Right lobe of liver (tissue), 4 donors: ENCODE measurements at regions not wholly inside any gene's neighbourhood (a gene's known extent, or its start where the extent isn't known, plus 50 kb on each side); places are given as distances from the start of the nearest gene placed in this dataset.

Experiments used
- POLR2A ChIP-seq: fragments of 450-650 bp; IDR thresholded peaks from one replicate; pipeline ENCODE4 v1.6.1; 2017; ENCODE audit warnings: antibody characterized with exemption, mild to moderate bottlenecking
- TF ChIP-seq, protein P1 (sequence below), 4 donors: fragments of 200-600 bp in 3 of 4; fragments of 450-650 bp in 1 of 4; IDR thresholded peaks; one replicate each; pipeline versions ENCODE4 v1.5.1 to v1.8.0; 2016 to 2022; ENCODE audit warnings: antibody characterized with exemption in 4 of 4, mild to moderate bottlenecking in 2 of 4
- donor health status: DM: no; HTN: no; CAD: no.
- donor health status: DM: no; HTN: no; CAD: no.
- donor health status: DM: no; HTN: yes; CAD: no.

DNA sequence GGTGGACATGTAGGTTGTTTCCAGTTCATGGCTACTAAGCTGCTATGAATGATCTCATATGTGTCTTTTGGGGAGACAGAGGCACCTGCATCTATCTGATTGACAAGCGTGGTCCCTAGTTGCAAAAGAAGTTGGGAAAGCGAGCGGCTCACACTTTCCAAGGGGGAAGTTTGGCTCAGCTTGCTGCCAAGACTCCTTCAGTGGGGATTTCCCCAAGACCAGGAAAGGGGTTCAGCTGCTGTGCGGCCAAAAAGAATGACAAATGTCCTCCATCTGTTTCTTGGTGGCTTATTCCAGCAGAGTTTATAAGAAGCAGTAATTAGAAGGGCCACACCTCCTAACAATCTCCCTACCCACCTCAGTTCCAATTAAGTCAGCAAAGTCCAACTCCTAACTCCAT, 128.5 kb upstream of the GALNT2 start:
- TF ChIP-seq, protein P1, sequence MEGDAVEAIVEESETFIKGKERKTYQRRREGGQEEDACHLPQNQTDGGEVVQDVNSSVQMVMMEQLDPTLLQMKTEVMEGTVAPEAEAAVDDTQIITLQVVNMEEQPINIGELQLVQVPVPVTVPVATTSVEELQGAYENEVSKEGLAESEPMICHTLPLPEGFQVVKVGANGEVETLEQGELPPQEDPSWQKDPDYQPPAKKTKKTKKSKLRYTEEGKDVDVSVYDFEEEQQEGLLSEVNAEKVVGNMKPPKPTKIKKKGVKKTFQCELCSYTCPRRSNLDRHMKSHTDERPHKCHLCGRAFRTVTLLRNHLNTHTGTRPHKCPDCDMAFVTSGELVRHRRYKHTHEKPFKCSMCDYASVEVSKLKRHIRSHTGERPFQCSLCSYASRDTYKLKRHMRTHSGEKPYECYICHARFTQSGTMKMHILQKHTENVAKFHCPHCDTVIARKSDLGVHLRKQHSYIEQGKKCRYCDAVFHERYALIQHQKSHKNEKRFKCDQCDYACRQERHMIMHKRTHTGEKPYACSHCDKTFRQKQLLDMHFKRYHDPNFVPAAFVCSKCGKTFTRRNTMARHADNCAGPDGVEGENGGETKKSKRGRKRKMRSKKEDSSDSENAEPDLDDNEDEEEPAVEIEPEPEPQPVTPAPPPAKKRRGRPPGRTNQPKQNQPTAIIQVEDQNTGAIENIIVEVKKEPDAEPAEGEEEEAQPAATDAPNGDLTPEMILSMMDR (IDR thresholded peaks at IDR 0.05) = no peak
- TF ChIP-seq POLR2A = no peak
